Stimulated activated CD8-positive, alpha-beta memory T cell treated with anti-CD3 and anti-CD28 coated beads, Interleukin-12 subunit alpha, Interleukin-12 subunit beta, amount 100 ng/mL, for 1 hour (primary cell): ENCODE measurements at regions not wholly inside any gene's neighbourhood (a gene's known extent, or its start where the extent isn't known, plus 50 kb on each side); places are given as distances from the start of the nearest gene placed in this dataset.
"Not testable (repeated sequence)": the region's sequence is repeated elsewhere in the genome, so short reads cannot be mapped to it uniquely, and the experiment has no call there.

ENCODE experiments used
- DNase-seq: peaks from one replicate; pipeline ENCODE4 v3.0.0-alpha.2; 2020; ENCODE audit warnings: low read depth

DNA sequence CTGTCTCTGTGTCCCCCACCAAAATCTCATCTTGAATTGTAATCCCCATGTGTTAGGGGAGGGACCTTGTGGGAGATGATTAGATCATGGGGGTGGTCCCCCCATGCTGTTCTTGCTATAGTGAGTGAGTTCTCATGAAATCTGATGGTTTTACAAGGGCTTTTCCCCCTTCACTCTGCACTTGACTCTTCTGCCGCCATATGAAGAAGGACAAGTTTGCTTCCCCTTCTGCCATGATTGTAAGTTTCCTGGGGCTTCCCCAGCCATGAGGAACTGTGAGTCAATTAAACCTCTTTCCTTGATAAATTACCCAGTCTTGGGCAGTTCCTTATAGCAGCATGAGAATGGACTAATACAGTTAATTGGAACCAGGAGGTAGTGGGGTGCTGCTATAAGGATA is 137.1 kb upstream of the RAB4A start:
- no peak for DNase-seq

DNA sequence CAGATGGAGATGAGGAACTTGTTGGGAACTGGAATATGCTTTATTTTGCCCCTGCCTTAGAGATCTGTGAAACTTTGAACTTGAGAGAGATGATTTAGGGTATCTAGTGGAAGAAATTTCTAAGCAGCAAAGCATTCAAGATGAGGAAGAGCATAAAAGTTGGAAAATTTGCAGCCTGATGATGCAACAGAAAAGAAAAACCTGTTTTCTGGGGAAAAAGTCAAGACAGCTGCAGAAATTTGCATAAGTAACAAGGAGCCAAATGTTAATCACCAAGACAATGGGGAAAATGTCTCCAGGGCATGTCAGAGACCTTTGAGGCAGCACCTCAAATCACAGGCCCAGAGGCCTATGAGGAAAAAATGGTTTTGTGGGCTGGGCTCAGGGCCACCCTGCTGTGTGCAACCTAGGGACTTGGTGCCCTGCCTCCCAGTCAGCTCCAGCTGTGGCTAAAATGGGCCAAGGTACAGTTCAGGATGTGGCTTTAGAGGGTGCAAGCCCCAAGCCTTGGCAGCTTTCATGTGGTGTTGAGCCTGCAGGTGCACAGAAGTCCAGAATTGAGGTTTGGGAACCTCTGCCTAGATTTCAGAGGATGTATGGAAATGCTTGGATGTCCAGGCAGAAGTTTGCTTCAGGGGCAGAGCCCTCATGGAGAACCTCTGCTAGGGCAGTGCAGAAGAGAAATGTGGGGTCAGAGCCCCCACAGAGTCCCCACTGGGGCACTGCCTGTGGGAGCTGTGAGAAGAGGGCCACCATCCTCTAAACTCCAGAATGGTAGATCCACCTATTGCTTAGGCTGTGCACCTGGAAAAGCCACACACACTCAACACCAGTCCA is 136.3 kb upstream of the RAB4A start:
- not testable (repeated sequence) for DNase-seq

DNA sequence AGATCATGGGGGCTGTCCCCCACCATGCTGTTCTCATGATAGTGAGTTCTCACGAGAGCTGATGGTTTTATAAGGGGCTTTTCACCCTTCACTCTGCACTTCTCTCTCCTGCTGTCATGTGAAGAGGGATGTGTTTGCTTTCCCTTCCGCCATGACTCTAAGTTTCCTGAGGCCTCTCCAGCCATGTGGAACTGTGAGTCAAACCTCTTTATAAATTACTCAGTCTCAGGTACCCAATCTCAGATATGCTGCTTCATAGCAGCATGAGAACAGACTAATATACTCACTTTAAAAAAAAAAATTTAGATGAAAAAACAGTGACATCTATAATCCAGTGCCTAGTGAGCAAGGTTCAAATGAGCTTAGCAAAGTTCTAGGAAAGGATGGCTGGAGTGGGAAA is 135.1 kb upstream of the RAB4A start:
- no peak for DNase-seq

DNA sequence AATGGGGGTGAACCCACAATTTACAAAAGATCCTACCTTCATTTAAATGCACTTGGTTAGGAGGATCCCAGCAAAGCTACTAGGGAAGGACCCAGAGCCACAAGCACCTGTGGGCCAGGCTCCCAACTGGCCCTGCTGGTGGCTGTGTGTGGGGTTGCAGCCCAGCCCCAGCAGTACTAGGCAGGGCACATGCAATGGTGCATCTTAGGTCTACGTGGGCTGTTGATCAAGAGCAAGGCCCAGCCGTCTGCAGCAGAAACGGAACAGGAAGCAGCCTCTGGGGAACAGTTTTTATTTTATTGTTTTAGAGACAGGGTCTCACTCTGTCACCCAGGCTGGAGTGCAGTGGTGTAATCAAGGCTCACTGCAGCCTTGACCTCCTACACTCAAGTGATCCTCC is 134.1 kb upstream of the RAB4A start:
- no peak for DNase-seq

DNA sequence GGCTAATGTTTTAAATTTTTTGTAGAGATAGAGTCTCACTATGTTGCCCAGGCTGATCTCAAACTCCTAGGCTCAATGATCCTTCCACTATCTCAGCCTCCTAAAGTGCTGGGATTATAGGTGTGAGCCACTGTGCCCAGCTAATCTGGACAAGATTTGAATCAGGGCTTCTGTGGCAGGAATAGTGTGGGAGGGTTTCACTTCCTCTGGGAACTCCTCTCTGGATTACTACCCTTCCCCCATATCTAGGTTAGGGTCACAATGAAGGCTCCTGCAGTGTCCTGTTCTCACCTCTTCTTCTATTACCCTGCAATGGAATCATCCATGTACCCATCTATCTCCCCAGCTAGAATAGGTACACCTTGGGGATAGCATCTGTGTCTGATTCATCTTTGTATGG is 133.6 kb upstream of the RAB4A start:
- DNase-seq = no peak

DNA sequence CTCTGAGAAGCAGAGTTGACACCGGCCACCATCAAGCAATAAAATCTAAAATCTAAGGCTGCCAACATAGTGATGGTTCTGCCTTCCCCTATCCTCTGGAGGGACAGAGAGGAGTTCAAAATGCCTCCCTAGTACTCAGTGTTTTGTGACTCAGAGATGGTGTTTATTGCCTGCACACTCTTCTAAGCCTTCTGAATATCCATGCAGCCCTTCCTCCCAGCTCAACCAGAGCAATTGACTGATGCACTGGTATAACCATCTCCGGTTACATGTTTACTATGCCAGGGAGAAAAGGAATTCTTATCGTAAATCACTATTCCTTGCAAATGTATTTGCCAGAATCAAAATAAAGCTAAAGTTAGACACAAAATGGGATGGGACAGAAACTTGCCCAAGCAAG is 132.9 kb upstream of the RAB4A start:
- DNase-seq = no peak

DNA sequence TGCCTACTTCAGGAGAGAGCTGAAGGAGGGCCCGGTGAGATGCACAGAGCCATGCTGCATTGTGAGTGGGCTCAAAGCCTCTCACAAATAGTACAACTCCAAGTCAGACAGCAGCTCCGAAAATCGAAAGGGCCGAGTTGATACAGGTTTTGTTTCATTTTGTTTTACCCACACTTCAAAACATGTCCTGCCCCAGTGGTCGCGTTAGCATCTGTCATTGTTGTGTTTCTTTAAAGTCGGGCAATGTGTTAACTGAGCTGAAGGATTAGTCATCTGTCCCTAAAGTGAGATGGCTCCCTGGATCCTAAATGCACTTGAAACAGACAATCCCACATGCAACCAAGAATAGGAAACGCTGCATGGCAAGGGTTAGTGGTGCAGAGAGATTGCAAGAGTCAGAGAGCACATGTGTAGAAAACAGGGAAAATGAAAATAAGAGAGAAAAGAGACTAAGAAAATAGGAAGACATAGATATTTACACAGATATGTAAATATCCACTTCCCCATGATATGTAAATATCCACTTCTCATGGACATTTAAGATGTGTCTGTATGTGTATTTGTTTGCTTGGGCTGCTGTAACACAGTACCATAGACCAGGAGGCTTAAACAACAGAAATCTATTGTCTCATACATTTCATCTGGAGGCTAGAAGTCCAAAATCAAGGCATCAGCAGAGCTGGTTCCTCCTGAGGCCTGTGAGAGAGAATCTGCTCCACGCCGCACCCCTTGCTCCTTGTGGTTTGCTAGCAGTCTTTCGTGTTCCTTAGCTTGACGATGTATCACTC is 131.4 kb upstream of the RAB4A start:
- no peak for DNase-seq

DNA sequence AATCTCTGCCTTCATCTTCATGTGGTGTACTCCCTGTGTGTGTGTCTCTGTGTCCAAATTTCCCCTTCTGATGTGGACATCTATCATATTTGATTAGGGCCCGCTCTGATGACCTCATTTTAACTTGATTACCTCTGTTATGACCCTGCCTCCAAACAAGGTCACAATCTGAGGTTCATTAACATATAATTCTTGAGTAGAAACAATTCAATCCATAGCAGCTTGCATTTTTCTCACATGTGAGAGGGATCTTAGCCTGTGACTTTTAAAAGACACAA is 130.9 kb upstream of the RAB4A start:
- no peak for DNase-seq

DNA sequence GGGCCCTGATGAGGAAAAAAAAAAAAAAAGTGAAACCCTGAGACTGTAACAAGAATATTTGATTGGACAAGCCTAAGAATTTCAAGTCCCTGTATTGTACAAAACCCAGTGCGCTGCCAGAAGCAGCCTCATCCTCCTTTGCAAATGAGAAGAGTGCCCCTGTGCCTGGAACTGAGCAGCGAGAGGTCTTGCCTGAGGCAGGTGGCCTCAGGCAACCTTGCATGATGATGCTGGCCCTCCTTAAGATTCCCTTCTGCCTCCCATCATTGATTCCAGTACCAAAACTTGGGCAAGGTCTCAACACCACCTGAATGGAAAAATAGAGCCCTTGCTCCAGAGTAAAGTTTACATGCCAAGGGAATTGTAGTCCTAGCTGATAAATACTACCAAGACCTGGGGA is 129.6 kb upstream of the RAB4A start:
- DNase-seq = no peak

DNA sequence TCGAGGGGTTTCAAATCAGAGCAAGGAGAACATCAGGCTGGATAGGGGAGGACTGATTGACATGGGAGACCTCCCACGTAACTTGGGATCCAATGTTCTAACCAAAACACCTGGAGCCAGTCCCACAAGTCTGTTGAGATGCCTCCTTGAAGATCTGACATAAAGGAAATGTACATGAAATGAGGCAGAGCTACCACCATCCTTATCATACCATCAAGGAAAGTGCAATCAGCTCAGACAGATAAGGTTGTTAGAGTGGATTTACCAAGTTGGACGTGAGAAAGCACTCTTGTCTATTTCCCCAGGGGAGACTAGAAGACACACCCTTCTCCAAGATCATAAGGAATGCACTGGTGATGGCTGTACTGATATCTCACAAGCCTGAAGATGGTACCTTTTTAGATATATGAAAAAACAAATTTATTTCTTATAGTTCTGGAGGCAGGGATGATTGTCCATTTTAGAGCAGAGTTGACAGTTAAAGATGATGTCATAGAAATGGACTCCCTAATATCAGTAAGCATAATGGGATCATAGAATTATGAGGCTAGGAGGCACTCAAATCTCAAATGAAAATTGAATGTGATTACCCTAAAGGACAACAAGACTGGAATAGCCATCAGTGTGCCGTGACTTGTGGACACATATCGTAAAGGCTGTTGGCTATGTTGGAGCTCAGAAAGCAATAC is 129.1 kb upstream of the RAB4A start:
- DNase-seq = no peak

DNA sequence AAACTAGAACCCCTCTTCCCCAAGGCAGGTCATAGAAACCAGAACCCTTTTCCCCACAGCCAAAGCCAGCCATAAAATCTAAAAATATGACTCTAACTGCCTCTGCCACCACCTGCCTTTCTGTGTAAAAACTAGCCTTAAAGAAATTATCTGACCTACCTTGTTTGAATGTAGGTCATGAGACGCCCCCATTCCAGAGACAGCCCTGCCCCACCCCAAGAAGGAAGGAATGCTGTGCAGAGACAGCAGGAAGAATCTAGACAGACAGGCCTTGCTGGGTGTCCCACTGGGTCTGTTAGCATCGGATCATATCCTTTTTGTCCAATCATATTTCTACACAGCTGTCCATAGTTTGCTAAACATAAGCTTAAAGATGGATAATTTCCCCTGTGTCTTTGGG is 128.4 kb upstream of the RAB4A start:
- no peak for DNase-seq

DNA sequence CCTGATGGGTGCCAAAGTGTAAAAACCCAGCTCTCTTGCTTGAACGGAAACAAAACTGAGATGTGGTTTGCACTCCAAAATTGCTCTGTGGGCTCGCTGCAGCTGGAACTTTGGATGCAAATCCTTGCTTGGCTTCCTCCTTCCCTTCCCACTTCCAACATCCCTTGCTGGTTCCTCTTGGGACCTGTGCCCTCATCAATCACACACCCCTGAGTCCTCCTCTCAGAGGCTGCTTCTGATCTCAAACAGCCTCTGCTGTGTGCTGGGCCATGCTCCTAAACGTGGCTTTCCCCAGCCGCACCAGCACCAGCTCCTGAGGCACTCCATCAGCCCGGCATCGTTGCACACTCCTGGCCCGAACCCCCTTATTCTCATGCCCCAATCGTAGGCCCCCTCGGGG is 124.3 kb upstream of the RAB4A start:
- no peak for DNase-seq

DNA sequence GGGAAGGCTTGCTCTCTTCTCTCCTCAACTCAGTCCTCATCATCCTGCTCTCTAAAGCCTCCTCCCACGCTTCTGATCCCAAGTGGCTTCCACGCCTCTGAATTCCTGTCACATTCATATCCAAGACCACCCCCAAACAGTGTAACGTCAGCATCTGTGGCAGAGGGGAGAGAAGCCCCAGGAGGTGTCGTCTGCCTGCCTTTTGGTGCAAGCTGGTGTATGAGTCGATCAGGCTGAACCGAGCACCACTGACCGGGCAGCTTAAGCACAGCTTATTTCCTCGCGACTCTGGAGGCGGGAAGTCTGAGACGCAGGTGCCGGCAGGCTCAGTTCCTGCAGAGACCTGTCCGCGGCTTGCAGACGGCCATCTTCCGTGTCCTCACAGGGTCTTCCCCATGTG is 123.8 kb upstream of the RAB4A start:
- DNase-seq = no peak

DNA sequence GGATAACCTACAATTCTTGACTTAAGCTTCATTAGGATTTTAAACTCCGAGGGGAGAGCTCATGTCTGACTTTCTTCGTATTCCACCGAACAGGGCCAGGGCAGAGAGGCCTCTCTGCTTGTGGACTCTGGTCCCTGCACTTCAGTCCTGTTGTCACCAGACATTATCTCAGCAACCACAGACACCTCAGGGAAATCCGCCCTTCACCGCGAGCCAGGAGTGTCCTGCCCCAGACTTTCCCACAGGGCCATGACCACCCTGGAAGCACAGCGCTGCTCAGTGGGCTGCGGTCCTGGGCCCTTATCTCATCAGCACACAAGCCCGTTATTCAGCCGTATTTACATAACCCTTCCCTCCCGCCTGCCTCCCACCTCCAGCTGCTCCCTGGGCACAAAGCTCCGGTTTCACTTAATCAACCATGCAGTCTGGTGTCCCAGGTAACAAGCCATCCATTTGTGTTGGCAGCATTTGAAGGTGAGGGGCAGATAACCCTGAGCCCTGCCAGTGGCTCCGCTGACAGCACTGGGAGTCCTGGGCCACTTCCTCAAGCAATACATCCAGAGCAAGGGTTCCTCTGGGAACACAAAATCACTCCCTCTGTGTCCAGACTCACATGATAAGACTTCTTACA is 122.8 kb upstream of the RAB4A start:
- no peak for DNase-seq

DNA sequence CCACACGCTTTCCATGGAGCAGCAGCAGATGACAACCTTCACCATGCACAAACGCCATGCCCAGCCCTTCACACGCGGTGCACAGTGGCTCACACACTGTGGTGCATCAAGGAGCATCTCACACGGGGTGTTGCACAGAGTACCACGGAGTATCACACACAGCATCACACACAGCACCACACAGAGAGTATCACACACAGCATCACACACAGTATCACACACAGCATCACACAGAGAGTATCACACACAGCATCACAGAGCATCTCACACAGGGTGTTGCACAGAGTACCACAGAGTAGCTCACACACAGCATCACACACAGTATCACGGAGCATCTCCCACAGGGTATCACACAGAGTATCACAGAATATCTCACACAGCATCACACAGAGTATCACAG is 122.2 kb upstream of the RAB4A start:
- DNase-seq = no peak

DNA sequence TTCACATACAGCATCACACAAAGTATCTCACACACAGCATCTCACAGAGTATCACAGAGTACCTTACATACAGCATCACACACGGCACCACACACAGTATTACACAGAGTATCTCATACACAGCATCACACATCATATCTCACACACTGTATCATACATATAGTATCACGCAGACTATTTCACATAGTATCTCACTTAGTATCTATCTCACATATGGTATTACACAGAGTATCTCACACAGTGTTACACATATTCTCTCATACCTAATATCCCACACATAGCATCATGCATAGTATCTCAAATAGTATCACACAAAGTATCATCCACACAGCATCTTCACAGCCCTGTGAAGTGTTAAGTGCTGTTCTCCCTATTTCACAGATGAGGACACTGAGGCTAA is 121.5 kb upstream of the RAB4A start:
- DNase-seq = no peak

DNA sequence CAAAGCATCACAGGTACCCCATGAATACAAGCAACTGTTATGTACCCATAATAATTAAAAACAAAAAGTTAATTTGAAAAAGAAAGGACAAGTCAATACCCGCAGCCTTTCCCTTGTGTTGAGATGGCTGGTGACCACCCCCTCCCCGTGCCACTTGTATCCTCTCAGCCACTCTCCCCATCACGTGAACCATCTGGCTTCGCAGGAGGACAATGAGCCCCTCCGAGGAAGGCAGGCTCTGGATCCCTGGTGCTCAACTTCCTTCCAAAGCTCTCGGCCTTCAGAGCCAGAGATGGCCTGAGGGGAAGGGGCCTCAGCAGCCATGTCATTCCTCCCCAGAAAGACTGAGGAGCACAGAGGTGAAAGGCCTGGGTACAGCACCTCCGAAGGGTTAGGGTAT is 120.4 kb upstream of the RAB4A start:
- DNase-seq = no peak

DNA sequence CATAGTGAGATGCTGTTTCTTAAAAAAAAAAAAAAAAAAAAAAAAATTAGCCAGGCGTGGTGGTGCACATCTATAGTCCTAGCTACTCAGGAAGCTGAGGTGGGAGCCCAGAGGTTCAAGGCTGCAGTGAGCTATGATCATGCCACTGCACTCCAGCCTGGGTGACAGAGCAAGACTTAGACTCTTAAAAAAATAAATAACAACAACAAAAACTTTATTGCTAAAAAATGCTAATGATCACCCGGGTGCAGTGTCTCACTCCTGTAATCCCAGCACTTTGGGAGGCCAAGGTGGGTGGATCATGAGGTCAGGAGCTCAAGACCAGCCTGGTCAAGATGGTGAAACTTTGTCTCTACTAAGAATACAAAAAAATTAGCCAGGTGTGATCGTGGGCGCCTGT is 119.5 kb upstream of the RAB4A start:
- not testable (repeated sequence) for DNase-seq

DNA sequence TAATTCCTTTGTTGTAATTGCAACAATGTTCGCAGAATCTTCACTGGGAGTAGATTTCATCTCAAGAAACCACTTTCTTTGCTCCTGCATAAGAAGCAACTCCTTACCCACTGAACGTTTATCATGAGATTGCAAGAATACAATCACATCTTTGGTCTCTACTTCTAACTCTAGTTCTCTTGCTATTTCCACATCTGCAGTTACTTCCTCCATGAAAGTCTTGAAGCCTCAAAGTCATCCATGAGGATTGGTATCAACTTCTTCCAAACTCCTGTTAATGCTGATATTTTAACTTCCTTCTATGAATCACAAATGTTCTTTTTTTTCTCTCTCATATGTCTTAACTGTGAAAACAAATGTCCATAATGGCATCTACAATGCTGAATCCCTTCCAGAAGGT is 118.6 kb upstream of the RAB4A start:
- DNase-seq = no peak

DNA sequence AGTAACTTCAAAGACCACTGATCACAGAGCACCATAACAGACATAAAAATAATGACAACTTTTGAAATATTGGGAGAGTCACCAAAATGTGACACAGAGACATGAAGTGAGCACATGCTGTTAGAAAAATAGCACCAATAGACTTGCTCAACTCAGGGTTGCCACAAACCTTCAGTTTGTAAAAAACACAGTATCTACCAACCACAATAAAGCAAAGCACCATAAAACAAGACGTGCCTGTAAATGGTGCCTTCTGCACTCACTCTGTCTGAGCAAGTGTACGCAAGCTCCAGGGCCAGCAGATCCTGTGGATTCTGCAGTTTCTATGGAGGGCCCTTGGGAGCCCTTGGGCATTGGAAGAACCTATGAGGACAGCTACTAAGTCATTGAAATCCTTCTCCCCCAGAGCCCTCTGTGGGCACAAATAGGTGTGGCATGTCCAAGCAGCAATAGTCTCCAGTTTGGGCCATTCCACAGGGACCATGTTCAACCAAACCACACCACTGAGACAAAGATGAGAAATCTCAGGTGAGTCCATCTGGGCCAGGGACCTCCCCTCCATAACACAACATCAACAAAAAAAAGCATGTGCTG is 116.9 kb upstream of the RAB4A start:
- no peak for DNase-seq

DNA sequence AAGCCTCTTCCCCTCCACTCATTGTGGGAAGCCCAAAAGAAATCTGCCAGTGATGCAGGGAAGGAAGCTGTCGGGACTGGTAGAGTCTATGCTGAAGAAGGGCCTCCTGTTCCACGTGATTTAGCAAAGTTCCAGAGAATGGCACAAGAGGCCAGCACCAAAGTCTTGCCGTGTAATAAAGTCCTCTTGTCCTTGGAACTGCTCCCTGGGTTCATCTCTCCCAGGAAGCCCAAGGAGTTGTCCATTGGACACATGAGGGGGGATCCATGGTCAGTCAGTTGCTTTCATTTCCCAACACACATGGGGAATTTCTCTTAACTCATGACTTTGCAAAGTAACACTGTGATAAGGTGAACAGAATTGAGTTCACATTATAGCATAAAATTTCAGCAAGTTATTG is 116.1 kb upstream of the RAB4A start:
- DNase-seq = no peak

DNA sequence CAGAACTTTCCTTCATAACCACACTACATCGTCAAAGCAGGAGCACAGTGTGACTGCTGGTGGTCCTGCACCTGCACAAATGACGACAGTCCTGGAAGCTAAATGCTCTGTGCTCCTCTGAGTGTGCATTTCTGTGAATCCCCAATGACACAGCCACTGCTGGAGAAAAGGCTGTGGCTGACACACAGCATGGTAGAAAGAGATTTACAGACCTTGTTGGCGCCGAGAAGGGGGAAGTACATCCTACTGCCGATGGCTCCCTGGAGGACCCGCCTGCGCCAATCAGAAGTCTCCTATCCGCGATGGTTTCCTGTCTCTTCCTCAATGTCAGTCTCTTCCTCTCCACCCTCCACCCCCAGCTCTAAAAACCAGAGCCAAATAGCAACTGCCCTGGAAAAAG is 115.4 kb upstream of the RAB4A start:
- no peak for DNase-seq
